HepG2 (cell line): ENCODE measurements at regions not wholly inside any gene's neighbourhood (a gene's known extent, or its start where the extent isn't known, plus 50 kb on each side); places are given as distances from the start of the nearest gene placed in this dataset.

ENCODE experiments used
- YEATS4 ChIP-seq: sonication (generic); formaldehyde crosslinking; IDR thresholded peaks from 2 replicates; pipeline ENCODE4 v1.4.0; 2020; ENCODE audit warnings: missing genetic modification reagents, borderline replicate concordance
- ZNF33B ChIP-seq: sonication (generic); formaldehyde crosslinking; IDR thresholded peaks from 2 replicates; pipeline ENCODE4 v1.5.1; 2020; ENCODE audit warnings: mild to moderate bottlenecking, missing genetic modification reagents
- ZNF468 ChIP-seq: sonication (generic); formaldehyde crosslinking; IDR thresholded peaks from 2 replicates; pipeline ENCODE4 v1.8.0; 2022; ENCODE audit warnings: mild to moderate bottlenecking, moderate library complexity, missing genetic modification reagents
- ZZZ3 ChIP-seq: sonication (generic); formaldehyde crosslinking; IDR thresholded peaks from 2 replicates; pipeline ENCODE4 v1.4.0; 2020; ENCODE audit warnings: missing genetic modification reagents, mild to moderate bottlenecking, borderline replicate concordance
- TF ChIP-seq, protein P1 (sequence below): sonication (generic); formaldehyde crosslinking; IDR thresholded peaks from 2 replicates; pipeline ENCODE4 v1.5.0; 2020; ENCODE audit warnings: mild to moderate bottlenecking, missing genetic modification reagents, borderline replicate concordance
- TF ChIP-seq, protein P2 (sequence below): sonication (generic); formaldehyde crosslinking; IDR thresholded peaks from 2 replicates; pipeline ENCODE4 v1.5.1; 2020; ENCODE audit warnings: mild to moderate bottlenecking, missing genetic modification reagents, borderline replicate concordance

- TF ChIP-seq, protein P1, sequence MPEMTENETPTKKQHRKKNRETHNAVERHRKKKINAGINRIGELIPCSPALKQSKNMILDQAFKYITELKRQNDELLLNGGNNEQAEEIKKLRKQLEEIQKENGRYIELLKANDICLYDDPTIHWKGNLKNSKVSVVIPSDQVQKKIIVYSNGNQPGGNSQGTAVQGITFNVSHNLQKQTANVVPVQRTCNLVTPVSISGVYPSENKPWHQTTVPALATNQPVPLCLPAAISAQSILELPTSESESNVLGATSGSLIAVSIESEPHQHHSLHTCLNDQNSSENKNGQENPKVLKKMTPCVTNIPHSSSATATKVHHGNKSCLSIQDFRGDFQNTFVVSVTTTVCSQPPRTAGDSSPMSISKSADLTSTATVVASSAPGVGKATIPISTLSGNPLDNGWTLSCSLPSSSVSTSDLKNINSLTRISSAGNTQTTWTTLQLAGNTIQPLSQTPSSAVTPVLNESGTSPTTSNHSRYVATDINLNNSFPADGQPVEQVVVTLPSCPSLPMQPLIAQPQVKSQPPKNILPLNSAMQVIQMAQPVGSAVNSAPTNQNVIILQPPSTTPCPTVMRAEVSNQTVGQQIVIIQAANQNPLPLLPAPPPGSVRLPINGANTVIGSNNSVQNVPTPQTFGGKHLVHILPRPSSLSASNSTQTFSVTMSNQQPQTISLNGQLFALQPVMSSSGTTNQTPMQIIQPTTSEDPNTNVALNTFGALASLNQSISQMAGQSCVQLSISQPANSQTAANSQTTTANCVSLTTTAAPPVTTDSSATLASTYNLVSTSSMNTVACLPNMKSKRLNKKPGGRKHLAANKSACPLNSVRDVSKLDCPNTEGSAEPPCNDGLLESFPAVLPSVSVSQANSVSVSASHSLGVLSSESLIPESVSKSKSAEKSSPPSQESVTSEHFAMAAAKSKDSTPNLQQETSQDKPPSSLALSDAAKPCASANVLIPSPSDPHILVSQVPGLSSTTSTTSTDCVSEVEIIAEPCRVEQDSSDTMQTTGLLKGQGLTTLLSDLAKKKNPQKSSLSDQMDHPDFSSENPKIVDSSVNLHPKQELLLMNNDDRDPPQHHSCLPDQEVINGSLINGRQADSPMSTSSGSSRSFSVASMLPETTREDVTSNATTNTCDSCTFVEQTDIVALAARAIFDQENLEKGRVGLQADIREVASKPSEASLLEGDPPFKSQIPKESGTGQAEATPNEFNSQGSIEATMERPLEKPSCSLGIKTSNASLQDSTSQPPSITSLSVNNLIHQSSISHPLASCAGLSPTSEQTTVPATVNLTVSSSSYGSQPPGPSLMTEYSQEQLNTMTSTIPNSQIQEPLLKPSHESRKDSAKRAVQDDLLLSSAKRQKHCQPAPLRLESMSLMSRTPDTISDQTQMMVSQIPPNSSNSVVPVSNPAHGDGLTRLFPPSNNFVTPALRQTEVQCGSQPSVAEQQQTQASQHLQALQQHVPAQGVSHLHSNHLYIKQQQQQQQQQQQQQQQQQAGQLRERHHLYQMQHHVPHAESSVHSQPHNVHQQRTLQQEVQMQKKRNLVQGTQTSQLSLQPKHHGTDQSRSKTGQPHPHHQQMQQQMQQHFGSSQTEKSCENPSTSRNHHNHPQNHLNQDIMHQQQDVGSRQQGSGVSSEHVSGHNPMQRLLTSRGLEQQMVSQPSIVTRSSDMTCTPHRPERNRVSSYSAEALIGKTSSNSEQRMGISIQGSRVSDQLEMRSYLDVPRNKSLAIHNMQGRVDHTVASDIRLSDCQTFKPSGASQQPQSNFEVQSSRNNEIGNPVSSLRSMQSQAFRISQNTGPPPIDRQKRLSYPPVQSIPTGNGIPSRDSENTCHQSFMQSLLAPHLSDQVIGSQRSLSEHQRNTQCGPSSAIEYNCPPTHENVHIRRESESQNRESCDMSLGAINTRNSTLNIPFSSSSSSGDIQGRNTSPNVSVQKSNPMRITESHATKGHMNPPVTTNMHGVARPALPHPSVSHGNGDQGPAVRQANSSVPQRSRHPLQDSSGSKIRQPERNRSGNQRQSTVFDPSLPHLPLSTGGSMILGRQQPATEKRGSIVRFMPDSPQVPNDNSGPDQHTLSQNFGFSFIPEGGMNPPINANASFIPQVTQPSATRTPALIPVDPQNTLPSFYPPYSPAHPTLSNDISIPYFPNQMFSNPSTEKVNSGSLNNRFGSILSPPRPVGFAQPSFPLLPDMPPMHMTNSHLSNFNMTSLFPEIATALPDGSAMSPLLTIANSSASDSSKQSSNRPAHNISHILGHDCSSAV (CRISPR knock-in tag), result no peak
- TF ChIP-seq ZNF468 (CRISPR knock-in tag), result no peak
- TF ChIP-seq YEATS4 (CRISPR knock-in tag), result no peak
- TF ChIP-seq, protein P2, sequence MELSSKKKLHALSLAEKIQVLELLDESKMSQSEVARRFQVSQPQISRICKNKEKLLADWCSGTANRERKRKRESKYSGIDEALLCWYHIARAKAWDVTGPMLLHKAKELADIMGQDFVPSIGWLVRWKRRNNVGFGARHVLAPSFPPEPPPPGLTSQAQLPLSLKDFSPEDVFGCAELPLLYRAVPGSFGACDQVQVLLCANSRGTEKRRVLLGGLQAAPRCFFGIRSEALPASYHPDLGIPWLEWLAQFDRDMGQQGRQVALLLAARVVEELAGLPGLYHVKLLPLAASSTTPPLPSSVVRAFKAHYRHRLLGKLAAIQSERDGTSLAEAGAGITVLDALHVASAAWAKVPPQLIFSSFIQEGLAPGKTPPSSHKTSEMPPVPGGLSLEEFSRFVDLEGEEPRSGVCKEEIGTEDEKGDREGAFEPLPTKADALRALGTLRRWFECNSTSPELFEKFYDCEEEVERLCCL, result no peak
- no peak for TF ChIP-seq ZNF33B (CRISPR knock-in tag)
- TF ChIP-seq ZZZ3 (CRISPR knock-in tag), result no peak
Measured at GRCh38 chr7:25750744-25751508, 401.1 kb upstream of the NFE2L3 start (continued).
